Astrocyte (in vitro differentiated cells and primary cell): ENCODE measurements at regions not wholly inside any gene's neighbourhood (a gene's known extent, or its start where the extent isn't known, plus 50 kb on each side); places are given as distances from the start of the nearest gene placed in this dataset.

ENCODE experiments used
- EZH2 ChIP-seq: IDR thresholded peaks from 2 replicates; pipeline ENCODE4 v1.6.1; 2012; ENCODE audit warnings: mild to moderate bottlenecking, low read length, inconsistent platforms; ENCODE audit not compliant: insufficient read depth
- TF ChIP-seq, protein P1 (sequence below): IDR thresholded peaks from 2 replicates; pipeline ENCODE4 v1.5.1; 2011; ENCODE audit warnings: low read depth, mild to moderate bottlenecking, inconsistent platforms, low read length, moderate library complexity; ENCODE audit not compliant: insufficient read depth

DNA sequence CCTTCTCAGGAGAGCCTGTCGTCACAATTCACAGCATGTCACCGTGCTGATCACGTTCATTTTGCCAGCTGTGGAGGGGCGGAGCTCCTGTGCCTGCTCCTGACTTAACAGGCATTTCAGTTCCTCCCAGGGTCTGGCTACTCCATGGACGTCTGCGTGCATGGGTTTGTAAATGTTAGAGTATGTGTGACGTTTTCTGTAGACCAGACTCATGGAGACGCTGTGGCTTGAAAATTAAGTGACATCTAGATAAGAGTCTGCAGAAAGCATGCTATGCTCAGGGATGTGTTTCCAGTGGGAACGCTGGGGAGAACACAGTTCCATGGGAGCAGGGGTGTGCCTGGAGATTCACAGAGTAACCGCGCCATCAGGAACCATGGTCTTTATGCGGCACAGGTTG is 804.0 kb downstream of the TBC1D22A start:
- TF ChIP-seq, protein P1, sequence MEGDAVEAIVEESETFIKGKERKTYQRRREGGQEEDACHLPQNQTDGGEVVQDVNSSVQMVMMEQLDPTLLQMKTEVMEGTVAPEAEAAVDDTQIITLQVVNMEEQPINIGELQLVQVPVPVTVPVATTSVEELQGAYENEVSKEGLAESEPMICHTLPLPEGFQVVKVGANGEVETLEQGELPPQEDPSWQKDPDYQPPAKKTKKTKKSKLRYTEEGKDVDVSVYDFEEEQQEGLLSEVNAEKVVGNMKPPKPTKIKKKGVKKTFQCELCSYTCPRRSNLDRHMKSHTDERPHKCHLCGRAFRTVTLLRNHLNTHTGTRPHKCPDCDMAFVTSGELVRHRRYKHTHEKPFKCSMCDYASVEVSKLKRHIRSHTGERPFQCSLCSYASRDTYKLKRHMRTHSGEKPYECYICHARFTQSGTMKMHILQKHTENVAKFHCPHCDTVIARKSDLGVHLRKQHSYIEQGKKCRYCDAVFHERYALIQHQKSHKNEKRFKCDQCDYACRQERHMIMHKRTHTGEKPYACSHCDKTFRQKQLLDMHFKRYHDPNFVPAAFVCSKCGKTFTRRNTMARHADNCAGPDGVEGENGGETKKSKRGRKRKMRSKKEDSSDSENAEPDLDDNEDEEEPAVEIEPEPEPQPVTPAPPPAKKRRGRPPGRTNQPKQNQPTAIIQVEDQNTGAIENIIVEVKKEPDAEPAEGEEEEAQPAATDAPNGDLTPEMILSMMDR, result no peak
- no peak for TF ChIP-seq EZH2
